ENCODE measurements at regions not wholly inside any gene's neighbourhood (a gene's known extent, or its start where the extent isn't known, plus 50 kb on each side); places are given as distances from the start of the nearest gene placed in this dataset.
"Not testable (repeated sequence)": the region's sequence is repeated elsewhere in the genome, so short reads cannot be mapped to it uniquely, and the experiment has no call there.

GRCh38 chr6:155853011-155853410, 397.4 kb upstream of the NOX3 start:
- no peak for DNase-seq (ENCODE audit: low spot score)

- DNase-seq (ENCODE audit: low spot score) = no peak
Observed at GRCh38 chr6:155850408-155850841, 394.8 kb upstream of the NOX3 start.

GRCh38 chr6:155847711-155848110, 392.1 kb upstream of the NOX3 start:
- DNase-seq (ENCODE audit: low spot score) = no peak

GRCh38 chr6:155837474-155837873, 381.8 kb upstream of the NOX3 start:
- DNase-seq (ENCODE audit: low spot score) = no peak

GRCh38 chr6:155832596-155832995, 377.0 kb upstream of the NOX3 start:
- DNase-seq (ENCODE audit: low spot score) = peak; percentile 16

GRCh38 chr6:155830531-155830930, 374.9 kb upstream of the NOX3 start:
- DNase-seq (ENCODE audit: low spot score) = no peak

GRCh38 chr6:155829646-155830045, 374.0 kb upstream of the NOX3 start:
- DNase-seq (ENCODE audit: low spot score) = no peak

- no peak for DNase-seq (ENCODE audit: low spot score)
Observed at GRCh38 chr6:155828989-155829388, 373.4 kb upstream of the NOX3 start.

GRCh38 chr6:155818698-155819097, 363.1 kb upstream of the NOX3 start:
- no peak for DNase-seq (ENCODE audit: low spot score)

GRCh38 chr6:155813548-155813947, 357.9 kb upstream of the NOX3 start:
- DNase-seq (ENCODE audit: low spot score) = no peak

GRCh38 chr6:155807243-155807642, 351.6 kb upstream of the NOX3 start:
- no peak for DNase-seq (ENCODE audit: low spot score)

GRCh38 chr6:155801046-155801445, 345.4 kb upstream of the NOX3 start:
- DNase-seq (ENCODE audit: low spot score) = no peak

- not testable (repeated sequence) for DNase-seq (ENCODE audit: low spot score)
Observed at GRCh38 chr6:155798876-155799275, 343.2 kb upstream of the NOX3 start.

- DNase-seq (ENCODE audit: low spot score) = no peak
Observed at GRCh38 chr6:155795173-155795796, 339.6 kb upstream of the NOX3 start.

GRCh38 chr6:155791891-155792290, 336.3 kb upstream of the NOX3 start:
- DNase-seq (ENCODE audit: low spot score) = no peak

GRCh38 chr6:155791186-155791585, 335.5 kb upstream of the NOX3 start:
- no peak for DNase-seq (ENCODE audit: low spot score)

- no peak for DNase-seq (ENCODE audit: low spot score)
Observed at GRCh38 chr6:155787168-155787567, 331.5 kb upstream of the NOX3 start.

GRCh38 chr6:155786528-155786927, 330.9 kb upstream of the NOX3 start:
- no peak for DNase-seq (ENCODE audit: low spot score)

- no peak for DNase-seq (ENCODE audit: low spot score)
Observed at GRCh38 chr6:155782739-155783459, 327.3 kb upstream of the NOX3 start.

- peak; percentile 49 for DNase-seq (ENCODE audit: low spot score)
Observed at GRCh38 chr6:155782320-155782731, 326.7 kb upstream of the NOX3 start.

GRCh38 chr6:155779456-155779855, 323.8 kb upstream of the NOX3 start:
- DNase-seq (ENCODE audit: low spot score) = no peak

GRCh38 chr6:155778336-155778735, 322.7 kb upstream of the NOX3 start:
- DNase-seq (ENCODE audit: low spot score) = no peak

- DNase-seq (ENCODE audit: low spot score) = no peak
Observed at GRCh38 chr6:155771822-155772221, 316.2 kb upstream of the NOX3 start.

- no peak for DNase-seq (ENCODE audit: low spot score)
Observed at GRCh38 chr6:155770856-155771255, 315.2 kb upstream of the NOX3 start.

Measured in COLO829 (cell line).